Naive B cell (primary cell): ENCODE measurements at regions not wholly inside any gene's neighbourhood (a gene's known extent, or its start where the extent isn't known, plus 50 kb on each side); places are given as distances from the start of the nearest gene placed in this dataset.
"Not testable (repeated sequence)": the region's sequence is repeated elsewhere in the genome, so short reads cannot be mapped to it uniquely, and the experiment has no call there.

Experiments
- ATAC-seq, 2 donors: fragments of 150-1000 bp; cut with Tn5 transposase; 2 replicates each; pipeline ENCODE4 v1.10.0; 2021; ENCODE audit warnings: low read depth in 2 of 2, mild to moderate bottlenecking in 2 of 2, moderate library complexity in 2 of 2
- DNase-seq: peaks from one replicate; pipeline ENCODE4 v3.0.0; 2022
- H3K27ac Mint-ChIP-seq, 6 donors: one replicate each; pipeline ENCODE4 v1.8.0; 2020 to 2022; ENCODE audit warnings: mild to moderate bottlenecking in 6 of 6, mixed read lengths in 6 of 6, moderate library complexity in 5 of 6, inconsistent platforms in 2 of 6
- H3K27me3 Mint-ChIP-seq, 3 donors: one replicate each; pipeline ENCODE4 v1.8.0; 2021 to 2022; ENCODE audit warnings: mixed read lengths in 3 of 3, mild to moderate bottlenecking in 1 of 3
- H3K36me3 Mint-ChIP-seq, 2 donors: one replicate each; pipeline ENCODE4 v1.8.0; 2020 to 2022; ENCODE audit warnings: mixed read lengths in 2 of 2, inconsistent platforms in 1 of 2, mild to moderate bottlenecking in 1 of 2
- H3K4me1 Mint-ChIP-seq, 3 donors: one replicate each; pipeline ENCODE4 v1.8.0; 2020 to 2022; ENCODE audit warnings: mixed read lengths in 3 of 3, inconsistent platforms in 1 of 3, mild to moderate bottlenecking in 1 of 3, moderate library complexity in 1 of 3
- H3K4me3 Mint-ChIP-seq, 8 donors: one replicate each; pipeline ENCODE4 v1.8.0; 2020 to 2022; ENCODE audit warnings: mild to moderate bottlenecking in 8 of 8, mixed read lengths in 8 of 8, moderate library complexity in 8 of 8, inconsistent platforms in 2 of 8
- H3K9me3 Mint-ChIP-seq, 7 donors: one replicate each; pipeline ENCODE4 v1.8.0; 2020 to 2022; ENCODE audit warnings: mixed read lengths in 7 of 7, mild to moderate bottlenecking in 5 of 7, inconsistent platforms in 2 of 7, moderate library complexity in 1 of 7

DNA sequence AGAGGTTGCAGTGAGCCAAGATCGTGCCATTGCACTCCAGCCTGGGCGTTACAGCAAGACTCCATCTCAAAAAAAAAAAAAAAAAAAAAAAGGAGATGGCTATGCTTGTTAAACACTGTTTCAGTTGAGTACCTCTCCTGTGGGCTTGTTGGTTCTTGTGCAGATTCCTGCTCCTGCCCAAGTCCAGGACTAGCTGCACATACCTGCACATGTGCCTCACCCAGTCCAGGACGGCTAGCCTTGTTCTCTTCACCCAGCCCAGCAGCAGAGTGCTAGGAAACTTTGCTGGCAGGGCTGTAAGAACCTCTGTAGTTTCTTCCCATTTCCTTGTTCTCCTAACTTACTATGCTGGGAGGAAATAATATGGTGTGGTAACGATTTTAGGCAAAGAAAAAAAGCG lies 234.1 kb upstream of the DMRT1 start:
- no peaks in the 10 kb centered on the region for H3K9me3 Mint-ChIP-seq
- peaks cover 17 to 25% (median 19%) of the 10 kb centered on the region in 3 donors for H3K27me3 Mint-ChIP-seq
- no peaks in the 10 kb centered on the region for H3K4me1 Mint-ChIP-seq
- DNase-seq (no peak), ATAC-seq (no peak)
- H3K4me3 Mint-ChIP-seq: no peak overlapping the region
- no peaks in the 10 kb centered on the region for H3K36me3 Mint-ChIP-seq
- H3K27ac Mint-ChIP-seq: peak overlapping the region in 1 of 6 donors; percentile 77

GRCh38 chr9:613771-614347 lies 227.6 kb upstream of the DMRT1 start:
- H3K27ac Mint-ChIP-seq: peak overlapping the region in 1 of 6 donors; percentile 23
- H3K9me3 Mint-ChIP-seq: no peaks in the 10 kb centered on the region
- peak overlapping the region in 1 of 8 donors; percentile 2 for H3K4me3 Mint-ChIP-seq
- ATAC-seq (peak; percentile 60 to 78), DNase-seq (peak; percentile 20)
- H3K27me3 Mint-ChIP-seq: no peaks in the 10 kb centered on the region
- peaks cover 5 to 10% (median 6%) of the 10 kb centered on the region in 3 donors for H3K4me1 Mint-ChIP-seq
- no peaks in the 10 kb centered on the region for H3K36me3 Mint-ChIP-seq

- DNase-seq (no peak), ATAC-seq (peak in 1 of 2 donors; percentile 18)
- Mint-ChIP-seq H3K27me3 (no peaks in the 10 kb centered on the region), H3K9me3 (no peaks in the 10 kb centered on the region), H3K4me1 (peaks cover 5 to 10% (median 6%) of the 10 kb centered on the region in 3 donors), H3K36me3 (no peaks in the 10 kb centered on the region), H3K4me3 (no peak overlapping the region), H3K27ac (peak overlapping the region in 2 of 6 donors; percentile 15 to 31)
These were observed 227.1 kb upstream of the DMRT1 start for GRCh38 chr9:614431-614830.

- no peak for DNase-seq
- no peaks in the 10 kb centered on the region for H3K36me3 Mint-ChIP-seq
- H3K9me3 Mint-ChIP-seq: no peaks in the 10 kb centered on the region
- peak overlapping the region in 1 of 6 donors; percentile 84 for H3K27ac Mint-ChIP-seq
- no peak for ATAC-seq
- H3K4me1 Mint-ChIP-seq: peaks cover 5 to 10% (median 6%) of the 10 kb centered on the region in 3 donors
- no peak overlapping the region for H3K4me3 Mint-ChIP-seq
- no peaks in the 10 kb centered on the region for H3K27me3 Mint-ChIP-seq
These were observed 225.7 kb upstream of the DMRT1 start for GRCh38 chr9:615756-616155.

DNA sequence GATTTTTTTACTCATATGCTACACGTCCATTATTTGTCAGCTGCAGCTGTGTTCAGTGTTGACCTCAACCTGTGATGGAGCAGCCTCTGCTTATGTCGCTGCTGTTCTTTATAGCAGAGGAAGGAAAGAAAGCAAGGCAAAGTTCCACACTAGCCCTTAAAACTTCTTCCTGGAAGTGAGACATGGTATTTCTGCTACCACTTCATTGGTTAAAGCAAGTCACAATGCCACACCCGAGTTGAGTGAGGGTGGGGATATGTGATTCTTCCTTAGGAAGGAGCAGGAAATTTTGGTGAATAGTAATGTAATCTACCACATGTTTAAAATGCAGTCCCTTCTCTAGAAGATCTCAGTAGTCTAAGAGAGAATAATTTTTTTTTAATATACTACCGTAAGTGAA lies 224.8 kb upstream of the DMRT1 start:
- Mint-ChIP-seq H3K4me3 (no peak overlapping the region), H3K4me1 (peaks cover 5 to 10% (median 6%) of the 10 kb centered on the region in 3 donors), H3K27ac (no peak overlapping the region), H3K9me3 (no peaks in the 10 kb centered on the region), H3K27me3 (no peaks in the 10 kb centered on the region), H3K36me3 (no peaks in the 10 kb centered on the region)
- no peak for DNase-seq
- no peak for ATAC-seq

GRCh38 chr9:617445-618085 lies 223.9 kb upstream of the DMRT1 start:
- DNase-seq (no peak), ATAC-seq (no peak)
- Mint-ChIP-seq H3K4me1 (peaks cover 5 to 10% (median 6%) of the 10 kb centered on the region in 3 donors), H3K4me3 (no peak overlapping the region), H3K36me3 (no peaks in the 10 kb centered on the region), H3K27me3 (no peaks in the 10 kb centered on the region), H3K9me3 (no peaks in the 10 kb centered on the region), H3K27ac (peak overlapping the region in 1 of 6 donors; percentile 38)

GRCh38 chr9:618478-618877 lies 223.0 kb upstream of the DMRT1 start:
- peak overlapping the region in 1 of 6 donors; percentile 40 for H3K27ac Mint-ChIP-seq
- H3K27me3 Mint-ChIP-seq: no peaks in the 10 kb centered on the region
- H3K4me3 Mint-ChIP-seq: no peak overlapping the region
- H3K4me1 Mint-ChIP-seq: peaks cover 5 to 9% (median 6%) of the 10 kb centered on the region in 3 donors
- no peaks in the 10 kb centered on the region for H3K9me3 Mint-ChIP-seq
- H3K36me3 Mint-ChIP-seq: no peaks in the 10 kb centered on the region
- no peak for ATAC-seq
- no peak for DNase-seq

- Mint-ChIP-seq H3K4me1 (no peaks in the 10 kb centered on the region), H3K27me3 (peaks cover 0 to 5% (median 0%) of the 10 kb centered on the region in 3 donors), H3K9me3 (no peaks in the 10 kb centered on the region), H3K36me3 (no peaks in the 10 kb centered on the region), H3K27ac (peak overlapping the region in 1 of 6 donors; percentile 87), H3K4me3 (no peak overlapping the region)
- DNase-seq (no peak), ATAC-seq (no peak)
These were observed 220.2 kb upstream of the DMRT1 start for GRCh38 chr9:621201-621855.

- no peak overlapping the region for H3K27ac Mint-ChIP-seq
- peaks cover 0 to 4% (median 0%) of the 10 kb centered on the region in 7 donors for H3K9me3 Mint-ChIP-seq
- DNase-seq (no peak), ATAC-seq (no peak)
- no peak overlapping the region for H3K4me3 Mint-ChIP-seq
- peaks cover 0 to 12% (median 4%) of the 10 kb centered on the region in 3 donors for H3K4me1 Mint-ChIP-seq
- H3K27me3 Mint-ChIP-seq: peaks cover 0 to 5% (median 0%) of the 10 kb centered on the region in 3 donors
- H3K36me3 Mint-ChIP-seq: no peaks in the 10 kb centered on the region
These were observed 216.5 kb upstream of the DMRT1 start for GRCh38 chr9:624935-625500.

DNA sequence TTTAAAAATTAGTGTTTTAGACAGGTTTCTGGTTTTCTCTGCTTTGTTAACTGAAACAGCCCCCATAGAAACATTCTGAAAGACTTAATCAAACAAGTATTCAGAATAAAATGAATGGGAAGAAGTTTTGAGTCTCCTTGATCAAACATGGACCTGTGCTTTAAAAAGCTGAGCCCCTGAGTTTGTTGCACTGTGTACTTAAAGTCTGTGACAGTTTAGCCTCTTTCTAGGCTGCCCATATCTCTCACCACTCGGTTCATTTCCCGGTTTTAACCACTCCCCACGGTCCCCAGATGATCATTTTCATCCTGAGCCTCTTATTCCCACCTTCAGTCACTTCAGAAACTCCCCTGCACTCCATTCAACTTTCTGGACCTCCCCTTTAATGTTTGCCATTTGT lies 215.9 kb upstream of the DMRT1 start:
- H3K36me3 Mint-ChIP-seq: no peaks in the 10 kb centered on the region
- DNase-seq (no peak), ATAC-seq (no peak)
- no peak overlapping the region for H3K4me3 Mint-ChIP-seq
- H3K27ac Mint-ChIP-seq: no peak overlapping the region
- peaks cover 0 to 13% (median 4%) of the 10 kb centered on the region in 3 donors for H3K4me1 Mint-ChIP-seq
- H3K27me3 Mint-ChIP-seq: peaks cover 0 to 5% (median 0%) of the 10 kb centered on the region in 3 donors
- H3K9me3 Mint-ChIP-seq: peaks cover 0 to 5% (median 0%) of the 10 kb centered on the region in 7 donors

GRCh38 chr9:626114-626513 lies 215.4 kb upstream of the DMRT1 start:
- H3K27ac Mint-ChIP-seq, DNase-seq: not testable (repeated sequence)

GRCh38 chr9:626596-626995 lies 214.9 kb upstream of the DMRT1 start:
- Mint-ChIP-seq H3K4me1 (peaks cover under 1 to 18% (median 4%) of the 10 kb centered on the region in 3 donors), H3K9me3 (peaks cover 0 to 5% (median 1%) of the 10 kb centered on the region in 7 donors), H3K27ac (peak overlapping the region in 1 of 6 donors; percentile 33), H3K27me3 (peaks cover 0 to 5% (median 0%) of the 10 kb centered on the region in 3 donors), H3K4me3 (no peak overlapping the region), H3K36me3 (no peaks in the 10 kb centered on the region)
- DNase-seq: no peak
- ATAC-seq: no peak

More at GRCh38 chr9:626114-626513, 215.4 kb upstream of the DMRT1 start:
- H3K36me3 Mint-ChIP-seq, H3K27me3 Mint-ChIP-seq, ATAC-seq, H3K4me3 Mint-ChIP-seq, H3K9me3 Mint-ChIP-seq: not testable (repeated sequence)
- peaks cover 0 to 14% (median 4%) of the 10 kb centered on the region in 3 donors for H3K4me1 Mint-ChIP-seq

- Mint-ChIP-seq H3K4me1 (peaks cover 2 to 18% (median 4%) of the 10 kb centered on the region in 3 donors), H3K4me3 (no peak overlapping the region), H3K9me3 (peaks cover 0 to 8% (median 2%) of the 10 kb centered on the region in 7 donors), H3K27ac (peak overlapping the region in 1 of 6 donors; percentile 6), H3K36me3 (no peaks in the 10 kb centered on the region), H3K27me3 (peaks cover 0 to 5% (median 0%) of the 10 kb centered on the region in 3 donors)
- DNase-seq (no peak), ATAC-seq (no peak)
These were observed 214.0 kb upstream of the DMRT1 start for GRCh38 chr9:627336-627970.
